ENCODE measurements at regions not wholly inside any gene's neighbourhood (a gene's known extent, or its start where the extent isn't known, plus 50 kb on each side); places are given as distances from the start of the nearest gene placed in this dataset.
"Not testable (repeated sequence)": the region's sequence is repeated elsewhere in the genome, so short reads cannot be mapped to it uniquely, and the experiment has no call there.

DNA sequence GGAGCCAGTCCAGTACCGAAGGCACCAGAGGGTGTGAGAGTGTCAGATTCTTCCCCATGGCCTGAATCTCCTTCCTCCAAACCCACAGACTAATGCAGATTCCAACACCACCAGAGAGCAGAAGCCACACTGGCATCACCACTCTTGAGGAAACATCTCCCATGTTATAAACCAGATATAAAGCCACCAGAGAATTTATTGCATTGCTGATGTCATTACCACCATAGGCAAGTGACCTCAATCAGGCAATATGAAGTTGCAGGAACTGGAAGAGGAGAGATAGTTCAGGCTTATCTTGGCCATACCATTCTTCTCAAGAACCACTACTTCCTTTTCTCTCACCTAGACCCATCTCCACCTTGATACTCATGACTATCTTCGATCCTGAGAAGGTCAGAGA lies 653.4 kb downstream of the TMEM121 start:
- H3K36me3 Mint-ChIP-seq = no peaks in the 10 kb centered on the region
- no peak for DNase-seq
- ChIA-PET POLR2A (no interaction called here), CTCF (no interaction called here)
- H3K27me3 Mint-ChIP-seq = no peaks in the 10 kb centered on the region
- H3K27ac Mint-ChIP-seq = no peak overlapping the region
- no peaks in the 10 kb centered on the region for H3K9me3 Mint-ChIP-seq
- peaks cover 50% of the 10 kb centered on the region for H3K4me1 Mint-ChIP-seq (ENCODE audit: low read depth)
- intact Hi-C loops (cut with micrococcal nuclease) = loop anchor here (10.0 kb wide), 1 partner anchor 115 kb away; no protein-coding TSS in a partner anchor
- no peak overlapping the region for H3K4me3 Mint-ChIP-seq

DNA sequence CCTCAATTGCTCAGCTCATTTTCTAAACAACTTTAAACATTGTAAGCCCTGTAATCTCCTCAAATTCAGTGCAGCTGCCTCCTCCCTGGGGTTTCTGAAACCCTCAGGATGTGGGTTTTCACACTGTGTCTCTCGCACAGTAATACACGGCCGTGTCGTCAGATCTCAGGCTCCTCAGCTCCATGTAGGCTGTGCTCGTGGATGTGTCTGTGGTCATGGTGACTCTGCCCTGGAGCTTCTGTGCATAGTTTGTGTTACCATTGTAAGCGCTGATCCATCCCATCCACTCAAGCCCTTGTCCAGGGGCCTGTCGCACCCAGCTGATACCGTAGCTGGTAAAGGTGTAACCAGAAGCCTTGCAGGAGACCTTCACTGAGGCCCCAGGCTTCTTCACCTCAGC lies 658.4 kb downstream of the TMEM121 start:
- H3K4me1 Mint-ChIP-seq (ENCODE audit: low read depth) = peaks cover 37% of the 10 kb centered on the region
- H3K27me3 Mint-ChIP-seq, H3K4me3 Mint-ChIP-seq, H3K9me3 Mint-ChIP-seq, H3K36me3 Mint-ChIP-seq, POLR2A ChIA-PET, H3K27ac Mint-ChIP-seq: not testable (repeated sequence)
- intact Hi-C loops (cut with micrococcal nuclease) = loop anchor here (1.0 to 5.0 kb wide), 2 partner anchors 10 to 32 kb away; no protein-coding TSS in a partner anchor
- CTCF ChIA-PET = interaction anchor here (0.8 to 2.1 kb wide), 15 partner anchors 8 to 284 kb away, joined by 3 to 12 read pairs (median 4); no protein-coding TSS in a partner anchor
- peak; percentile 81 for DNase-seq

DNA sequence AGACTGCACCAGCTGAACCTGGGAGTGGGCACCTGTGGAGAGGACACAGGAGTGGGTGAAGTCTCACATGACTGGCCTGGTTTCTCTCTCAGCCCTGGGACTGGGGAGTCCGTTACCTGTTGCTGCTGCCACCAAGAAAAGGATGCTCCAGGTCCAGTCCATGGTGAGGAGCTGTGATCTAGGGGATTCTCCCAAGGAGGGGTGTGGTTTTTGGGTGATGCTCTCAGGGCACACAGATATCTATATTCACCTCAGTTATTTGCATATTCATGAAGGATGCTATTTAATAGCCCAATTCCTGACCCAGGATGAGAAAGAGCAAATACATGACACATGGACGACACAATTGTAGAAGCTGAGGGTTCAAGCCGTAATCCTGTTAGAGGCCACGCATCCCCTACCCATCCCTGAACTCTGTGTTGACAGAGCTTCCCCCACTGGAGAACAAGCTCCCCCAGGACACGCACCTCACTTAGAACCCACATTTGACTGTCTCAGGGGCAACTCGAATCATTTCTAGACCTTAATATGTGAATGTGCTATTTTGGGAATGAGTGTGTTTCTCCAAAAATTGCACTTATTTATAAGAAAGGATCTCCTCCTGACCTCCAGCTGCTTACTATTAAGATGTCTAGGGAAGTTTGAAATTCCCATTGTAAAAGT lies 658.9 kb downstream of the TMEM121 start:
- H3K4me1 Mint-ChIP-seq (ENCODE audit: low read depth) = peaks cover 37% of the 10 kb centered on the region
- DNase-seq, H3K4me3 Mint-ChIP-seq, H3K27me3 Mint-ChIP-seq, POLR2A ChIA-PET, H3K36me3 Mint-ChIP-seq, H3K27ac Mint-ChIP-seq, H3K9me3 Mint-ChIP-seq: not testable (repeated sequence)
- CTCF ChIA-PET = interaction anchor here (0.8 to 2.1 kb wide), 17 partner anchors 9 to 283 kb away, joined by 3 to 12 read pairs (median 4); no protein-coding TSS in a partner anchor
- intact Hi-C loops (cut with micrococcal nuclease) = loop anchor here (5.0 kb wide), 1 partner anchor 33 kb away; no protein-coding TSS in a partner anchor

DNA sequence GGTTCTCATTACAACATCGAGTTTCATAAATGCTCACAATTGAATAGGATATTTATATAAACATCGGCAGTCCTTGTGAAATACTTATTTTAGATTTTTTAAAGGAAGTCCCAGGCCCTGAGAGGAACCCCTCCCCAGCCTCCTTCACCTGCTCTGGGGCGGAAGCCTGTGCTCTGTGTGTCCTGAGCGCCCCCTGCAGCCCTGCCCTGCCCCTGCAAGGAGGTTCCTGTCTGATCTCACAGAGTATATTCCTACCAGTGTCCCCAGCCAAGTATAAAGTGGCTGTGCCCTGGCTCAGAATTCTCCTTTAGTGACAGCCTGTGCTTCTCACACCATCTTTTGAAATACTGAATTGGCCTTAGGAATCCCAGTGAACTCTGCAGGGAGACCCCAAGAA lies 659.5 kb downstream of the TMEM121 start:
- Mint-ChIP-seq H3K27me3 (no peaks in the 10 kb centered on the region), H3K4me3 (no peak overlapping the region), H3K9me3 (no peaks in the 10 kb centered on the region), H3K36me3 (no peaks in the 10 kb centered on the region), H3K4me1 (ENCODE audit: low read depth) (peaks cover 37% of the 10 kb centered on the region), H3K27ac (no peak overlapping the region)
- ChIA-PET CTCF (interaction anchor here (0.8 to 2.1 kb wide), 10 partner anchors 9 to 123 kb away, joined by 3 to 12 read pairs (median 4); no protein-coding TSS in a partner anchor), POLR2A (no interaction called here)
- DNase-seq = peak; percentile 82
- intact Hi-C loops (cut with micrococcal nuclease) = loop anchor here (1.0 to 5.0 kb wide), 2 partner anchors 9 to 34 kb away; no protein-coding TSS in a partner anchor

DNA sequence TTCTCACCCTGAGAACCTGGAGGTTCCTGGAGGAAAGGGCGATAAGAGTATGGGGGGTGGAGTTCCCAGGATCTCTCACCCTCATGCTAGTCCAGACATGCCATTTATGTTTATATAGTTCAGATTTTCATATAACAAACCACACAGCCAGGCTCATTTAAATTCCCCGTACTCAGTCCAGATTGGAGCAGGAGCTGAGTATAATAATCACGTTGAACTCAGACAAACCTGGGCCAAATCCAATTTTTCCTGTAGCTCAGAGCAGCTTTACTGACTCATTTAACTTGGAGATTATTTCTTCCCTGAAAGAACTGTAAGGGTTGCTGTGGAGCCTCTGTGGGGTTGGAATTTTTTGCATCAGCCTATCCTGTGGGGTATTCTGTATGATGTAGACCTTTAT lies 660.8 kb downstream of the TMEM121 start:
- no peak for DNase-seq
- POLR2A ChIA-PET = no interaction called here
- CTCF ChIA-PET = no interaction called here
- H3K27me3 Mint-ChIP-seq = peaks cover 1% of the 10 kb centered on the region
- H3K36me3 Mint-ChIP-seq = no peaks in the 10 kb centered on the region
- no peak overlapping the region for H3K27ac Mint-ChIP-seq
- intact Hi-C loops (cut with micrococcal nuclease) = loop anchor here (5.0 kb wide), 1 partner anchor 35 kb away; no protein-coding TSS in a partner anchor
- no peaks in the 10 kb centered on the region for H3K9me3 Mint-ChIP-seq
- H3K4me3 Mint-ChIP-seq = no peak overlapping the region
- peaks cover 36% of the 10 kb centered on the region for H3K4me1 Mint-ChIP-seq (ENCODE audit: low read depth)

DNA sequence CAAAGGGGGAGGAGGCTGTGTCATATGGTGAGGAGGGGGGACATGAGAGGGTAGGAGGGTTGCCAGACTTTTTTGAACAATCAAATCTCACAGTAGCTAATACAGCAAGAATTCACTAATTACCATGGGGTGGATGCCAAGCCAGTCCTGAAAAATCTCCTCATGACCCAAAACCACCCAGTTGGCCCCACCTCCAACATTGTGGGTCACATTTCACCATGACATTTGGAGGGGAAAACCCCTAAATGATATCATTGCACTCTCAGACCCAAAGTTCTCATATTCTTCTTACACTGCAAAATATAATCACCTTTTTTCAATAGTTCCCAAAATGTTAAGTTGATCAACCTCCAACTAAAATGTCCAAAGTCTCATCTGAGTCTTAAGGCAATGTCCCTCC lies 666.3 kb downstream of the TMEM121 start:
- POLR2A ChIA-PET; H3K27me3 Mint-ChIP-seq; H3K36me3 Mint-ChIP-seq; H3K4me3 Mint-ChIP-seq; H3K27ac Mint-ChIP-seq; H3K9me3 Mint-ChIP-seq; intact Hi-C loops (cut with micrococcal nuclease): not testable (repeated sequence)
- peak; percentile 51 for DNase-seq
- CTCF ChIA-PET = interaction anchor here (0.7 kb wide), 1 partner anchor 64 kb away, joined by 3 read pairs; no protein-coding TSS in a partner anchor
- H3K4me1 Mint-ChIP-seq (ENCODE audit: low read depth) = peaks cover 13% of the 10 kb centered on the region

DNA sequence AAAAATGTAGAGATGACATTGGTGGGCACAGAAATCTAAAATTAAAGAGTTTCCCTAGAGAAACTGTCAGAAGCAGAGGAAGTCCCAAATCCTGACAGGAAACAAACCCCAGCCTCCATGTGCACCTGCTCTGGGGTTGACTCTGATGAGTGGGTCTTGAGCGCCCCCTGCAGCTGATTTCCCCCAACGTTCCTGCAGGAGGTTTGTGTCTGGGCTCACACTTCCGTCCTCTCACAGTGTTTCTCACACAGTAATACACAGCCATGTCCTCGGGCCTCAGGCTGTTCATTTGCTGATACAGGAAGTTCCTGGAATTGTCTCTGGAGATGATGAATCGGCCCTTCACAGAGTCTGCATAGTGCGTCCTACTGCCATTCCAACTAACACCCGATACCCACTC lies 670.1 kb downstream of the TMEM121 start:
- H3K4me1 Mint-ChIP-seq (ENCODE audit: low read depth) = peaks cover 21% of the 10 kb centered on the region

DNA sequence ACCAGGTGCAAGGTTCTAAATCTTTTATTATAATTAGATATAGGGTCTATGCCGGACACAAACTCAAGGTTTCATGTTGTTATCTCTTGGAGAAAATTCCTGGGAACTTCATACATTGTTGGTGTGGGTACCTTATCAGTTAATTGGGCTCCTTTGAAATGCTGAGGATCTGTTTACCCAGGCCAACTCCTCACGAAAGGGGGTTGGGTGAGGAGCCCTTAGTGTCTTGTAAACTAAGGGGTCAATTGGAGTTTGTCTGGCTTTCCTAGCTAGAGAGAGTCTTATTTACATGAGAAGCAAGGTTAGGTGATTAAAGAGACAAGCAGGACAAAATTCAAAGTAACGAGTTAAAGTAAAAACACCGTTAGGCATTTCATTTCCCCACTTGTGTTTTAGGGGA lies 670.9 kb downstream of the TMEM121 start:
- H3K27ac Mint-ChIP-seq; H3K9me3 Mint-ChIP-seq; H3K4me3 Mint-ChIP-seq; POLR2A ChIA-PET; H3K36me3 Mint-ChIP-seq; intact Hi-C loops (cut with micrococcal nuclease); DNase-seq: not testable (repeated sequence)
- CTCF ChIA-PET = interaction anchor here (0.9 to 1.4 kb wide), 2 partner anchors 26 to 60 kb away, joined by 4 read pairs; no protein-coding TSS in a partner anchor
- Mint-ChIP-seq H3K4me1 (ENCODE audit: low read depth) (peaks cover 21% of the 10 kb centered on the region), H3K27me3 (peaks cover 42% of the 10 kb centered on the region)

More for the DNA sequence above, 670.1 kb downstream of the TMEM121 start:
- H3K27ac Mint-ChIP-seq; H3K36me3 Mint-ChIP-seq; H3K9me3 Mint-ChIP-seq; POLR2A ChIA-PET; H3K4me3 Mint-ChIP-seq; intact Hi-C loops (cut with micrococcal nuclease): not testable (repeated sequence)
- CTCF ChIA-PET = interaction anchor here (0.9 kb wide), 1 partner anchor 33 kb away, joined by 3 read pairs; no protein-coding TSS in a partner anchor
- H3K27me3 Mint-ChIP-seq = peaks cover 38% of the 10 kb centered on the region
- peak; percentile 83 for DNase-seq

DNA sequence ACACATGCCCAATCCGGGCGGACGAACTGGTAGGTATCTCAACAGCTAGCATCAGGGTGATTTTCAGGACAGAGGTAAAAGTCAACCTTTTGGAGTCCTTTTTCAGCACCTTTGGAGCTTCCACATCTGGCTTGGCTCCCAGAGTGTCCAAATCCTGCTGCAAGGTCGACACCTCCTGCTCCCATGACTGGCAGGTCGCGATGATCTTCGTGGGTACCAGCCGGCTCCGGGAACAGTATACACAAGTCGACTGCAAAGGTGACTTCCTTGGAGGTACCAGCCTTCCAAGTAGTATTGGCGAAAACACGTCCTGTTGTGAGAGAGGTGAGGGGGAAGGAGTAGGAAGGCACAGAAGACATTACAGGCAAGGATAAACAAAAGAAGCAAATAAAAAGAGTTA lies 672.7 kb downstream of the TMEM121 start:
- Mint-ChIP-seq H3K4me1 (ENCODE audit: low read depth) (peaks cover 11% of the 10 kb centered on the region), H3K9me3 (no peaks in the 10 kb centered on the region), H3K27me3 (peaks cover 47% of the 10 kb centered on the region), H3K4me3 (no peak overlapping the region), H3K36me3 (no peaks in the 10 kb centered on the region), H3K27ac (no peak overlapping the region)
- intact Hi-C loops (cut with micrococcal nuclease) = no loop called here
- ChIA-PET POLR2A (no interaction called here), CTCF (interaction anchor here (0.6 to 2.9 kb wide), 5 partner anchors 8 to 58 kb away, joined by 3 to 12 read pairs (median 7); no protein-coding TSS in a partner anchor)
- no peak for DNase-seq

DNA sequence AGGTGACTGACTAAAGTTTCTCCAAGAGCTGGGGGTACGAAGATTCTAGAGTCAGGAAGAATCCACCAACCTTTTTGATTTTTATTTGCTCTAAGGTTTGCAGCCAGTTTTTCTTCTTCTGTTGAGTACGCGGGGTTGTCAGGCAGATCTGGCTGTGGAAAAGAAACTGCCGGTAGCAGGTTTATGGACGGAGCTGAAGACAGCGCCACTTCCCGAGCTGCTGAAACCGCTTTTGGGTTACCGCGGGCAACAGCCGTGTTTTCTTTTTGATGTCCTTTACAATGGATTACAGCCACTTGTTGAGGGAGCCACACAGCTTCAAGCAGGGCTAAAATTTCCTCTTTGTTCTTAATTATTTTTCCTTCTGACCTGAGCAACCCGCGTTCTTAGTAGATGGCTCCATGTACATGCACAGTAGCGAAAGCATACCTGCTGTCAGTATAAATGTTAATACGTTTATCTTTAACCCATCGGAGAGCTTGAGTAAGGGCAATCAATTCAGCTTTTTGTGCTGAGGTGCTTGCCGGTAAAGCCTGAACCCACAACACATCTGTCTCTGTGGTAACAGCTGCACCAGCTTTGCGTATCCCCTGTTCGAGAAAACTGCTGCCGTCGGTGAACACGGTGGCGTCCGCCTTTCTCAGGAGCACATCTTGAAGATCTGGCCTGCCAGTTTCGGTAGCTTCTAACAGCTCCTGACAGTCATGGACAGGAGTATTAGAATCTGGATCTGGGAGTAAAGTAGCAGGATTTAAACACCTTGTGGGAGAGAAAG lies 674.3 kb downstream of the TMEM121 start:
- H3K27ac Mint-ChIP-seq = no peak overlapping the region
- no peaks in the 10 kb centered on the region for H3K9me3 Mint-ChIP-seq
- H3K27me3 Mint-ChIP-seq = peaks cover 47% of the 10 kb centered on the region
- intact Hi-C loops (cut with micrococcal nuclease) = no loop called here
- H3K36me3 Mint-ChIP-seq = no peaks in the 10 kb centered on the region
- CTCF ChIA-PET = interaction anchor here (0.6 to 2.9 kb wide), 9 partner anchors 9 to 106 kb away, joined by 3 to 12 read pairs (median 3); no protein-coding TSS in a partner anchor
- DNase-seq = peak; percentile 42
- H3K4me1 Mint-ChIP-seq (ENCODE audit: low read depth) = peaks cover 11% of the 10 kb centered on the region
- POLR2A ChIA-PET = no interaction called here
- peak overlapping the region; percentile 43 for H3K4me3 Mint-ChIP-seq

DNA sequence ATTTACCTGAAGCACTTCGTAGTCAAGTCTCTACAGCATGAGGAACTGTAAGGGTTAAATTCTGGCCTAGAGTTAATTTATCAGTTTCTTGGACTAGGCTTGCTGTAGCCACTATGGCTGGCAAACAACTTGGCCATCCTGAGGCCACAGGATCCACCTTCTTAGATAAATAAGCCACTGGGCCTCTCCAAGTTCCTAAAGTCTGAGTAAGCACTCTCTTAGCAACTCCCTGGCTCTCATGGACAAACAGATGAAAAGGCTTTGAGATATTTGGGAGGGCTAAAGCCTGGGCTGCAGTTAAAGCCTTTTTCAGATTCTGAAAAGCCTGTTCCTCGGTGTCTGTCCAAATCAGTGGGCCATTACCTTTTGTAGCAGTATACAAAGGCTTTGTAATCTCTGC lies 675.0 kb downstream of the TMEM121 start:
- POLR2A ChIA-PET = no interaction called here
- Mint-ChIP-seq H3K9me3 (no peaks in the 10 kb centered on the region), H3K4me3 (no peak overlapping the region), H3K4me1 (ENCODE audit: low read depth) (peaks cover 11% of the 10 kb centered on the region), H3K36me3 (no peaks in the 10 kb centered on the region), H3K27ac (no peak overlapping the region), H3K27me3 (peaks cover 48% of the 10 kb centered on the region)
- CTCF ChIA-PET = interaction anchor here (1.7 to 2.9 kb wide), 3 partner anchors 8 to 32 kb away, joined by 4 to 12 read pairs (median 7); no protein-coding TSS in a partner anchor
- intact Hi-C loops (cut with micrococcal nuclease) = no loop called here
- no peak for DNase-seq

DNA sequence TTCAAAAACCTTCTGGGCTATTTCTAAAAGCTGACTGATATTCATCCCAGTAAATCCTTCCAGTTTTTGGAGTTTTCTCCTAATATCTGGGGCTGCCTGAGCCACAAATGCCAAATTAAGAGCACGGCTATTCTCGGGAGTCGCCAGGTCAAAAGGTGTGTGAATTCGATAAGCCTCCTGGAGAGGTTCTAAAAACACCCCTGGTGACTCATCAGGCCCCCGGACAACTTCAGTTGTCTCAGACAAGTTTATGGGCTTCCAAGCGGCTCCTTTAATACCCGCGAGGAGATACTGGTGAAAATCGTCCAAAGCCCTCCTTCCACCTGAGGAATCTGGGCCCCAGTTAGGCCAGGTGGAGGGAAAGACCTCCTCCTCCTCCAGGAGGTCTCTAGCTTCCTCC lies 677.1 kb downstream of the TMEM121 start:
- Mint-ChIP-seq H3K27me3 (peaks cover 39% of the 10 kb centered on the region), H3K27ac (no peak overlapping the region)
- CTCF ChIA-PET = interaction anchor here (1.7 kb wide), 1 partner anchor 18 kb away, joined by 4 read pairs; no protein-coding TSS in a partner anchor

More for the DNA sequence above, 677.1 kb downstream of the TMEM121 start:
- intact Hi-C loops (cut with micrococcal nuclease) = no loop called here
- DNase-seq = no peak
- Mint-ChIP-seq H3K4me1 (ENCODE audit: low read depth) (peaks cover 8% of the 10 kb centered on the region), H3K36me3 (no peaks in the 10 kb centered on the region), H3K4me3 (no peak overlapping the region), H3K9me3 (no peaks in the 10 kb centered on the region)
- POLR2A ChIA-PET = no interaction called here

All from activated CD4-positive, alpha-beta memory T cell treated with anti-CD3 and anti-CD28 coated beads for 36 hours (primary cell).